Hematopoietic multipotent progenitor cell (in vitro differentiated cells): ENCODE measurements at regions not wholly inside any gene's neighbourhood (a gene's known extent, or its start where the extent isn't known, plus 50 kb on each side); places are given as distances from the start of the nearest gene placed in this dataset.

Experiments used
- DNase-seq, 3 donors: peaks; one replicate each; pipeline ENCODE4 v3.0.0-alpha.2; 2011 to 2015; ENCODE audit warnings: low read depth in 2 of 3, low spot score in 2 of 3

DNA sequence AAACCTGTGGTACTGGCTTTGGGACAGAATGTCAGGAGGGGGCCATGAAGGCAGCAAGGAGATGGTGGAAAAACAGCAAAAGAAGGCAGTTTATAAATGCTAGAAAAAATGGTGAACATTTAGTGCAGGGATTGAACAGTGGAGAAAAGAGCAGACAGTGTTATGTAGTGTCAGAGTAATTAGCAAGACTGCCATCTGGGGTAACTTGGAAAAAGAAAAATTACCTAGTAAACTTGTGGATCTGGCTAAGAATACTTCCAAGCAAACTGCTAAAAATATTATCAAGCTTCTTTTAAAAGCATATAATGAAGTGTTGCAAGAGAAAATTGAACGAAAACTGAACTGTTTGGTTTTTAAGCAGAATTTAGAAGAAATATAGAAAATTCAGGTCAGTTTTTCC is 267.8 kb downstream of the INSIG2 start:
- DNase-seq, result no peak

DNA sequence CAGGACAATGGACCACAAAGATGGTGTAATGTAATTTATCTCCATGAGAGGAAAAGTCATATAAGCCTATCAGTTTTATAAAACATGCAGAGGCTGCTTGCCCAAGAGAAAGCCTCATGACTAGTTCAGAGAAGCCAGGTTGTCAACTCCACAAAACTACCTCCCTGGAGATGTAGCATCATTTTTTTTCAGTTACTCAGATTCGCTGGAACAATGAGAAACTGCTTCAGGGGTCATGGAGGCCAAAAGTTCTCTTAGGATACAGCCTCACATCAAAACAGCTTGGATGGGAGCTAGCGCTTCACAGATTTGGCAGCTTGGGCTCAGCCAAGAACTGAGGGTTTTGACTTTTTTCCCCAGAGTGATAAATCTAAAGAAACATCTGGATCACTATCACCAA is 263.5 kb downstream of the INSIG2 start:
- no peak for DNase-seq

DNA sequence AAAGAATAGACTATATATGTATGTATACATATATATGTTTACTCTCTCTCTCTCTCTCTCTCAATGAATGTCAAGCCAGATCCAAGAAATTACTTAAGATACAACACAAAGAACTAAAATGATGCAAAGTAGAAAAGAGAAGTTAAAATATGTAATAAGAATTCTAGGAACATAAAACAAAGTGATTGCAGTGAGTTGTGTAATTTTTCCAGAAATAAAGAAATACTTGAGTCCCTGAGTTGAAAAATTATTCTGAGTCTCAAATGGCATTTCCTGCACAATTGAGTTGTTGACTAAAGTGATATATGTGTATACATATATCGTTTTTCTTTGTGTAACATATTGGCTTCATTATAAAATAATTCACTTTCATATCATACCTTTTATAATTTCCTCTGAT is 262.4 kb downstream of the INSIG2 start:
- no peak for DNase-seq

DNA sequence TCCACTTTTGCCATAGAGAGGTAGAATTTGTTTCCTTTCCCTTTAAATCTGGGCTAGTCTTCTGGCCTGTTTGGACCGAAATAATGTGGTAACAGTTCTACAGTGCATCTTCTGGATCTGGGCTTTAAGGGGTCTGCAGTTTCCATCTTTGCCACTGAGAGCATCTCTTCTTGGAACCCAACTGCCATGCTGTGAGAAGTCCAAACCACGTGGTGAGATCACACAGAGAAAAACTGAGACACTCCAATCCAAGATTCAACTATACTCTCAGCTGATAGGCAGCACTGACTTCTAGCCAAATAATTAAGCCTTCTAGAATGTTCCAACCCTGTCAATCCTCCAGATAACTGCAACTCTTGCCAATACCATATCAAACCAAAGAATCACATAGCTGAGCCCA is 261.1 kb downstream of the INSIG2 start:
- DNase-seq, result no peak

DNA sequence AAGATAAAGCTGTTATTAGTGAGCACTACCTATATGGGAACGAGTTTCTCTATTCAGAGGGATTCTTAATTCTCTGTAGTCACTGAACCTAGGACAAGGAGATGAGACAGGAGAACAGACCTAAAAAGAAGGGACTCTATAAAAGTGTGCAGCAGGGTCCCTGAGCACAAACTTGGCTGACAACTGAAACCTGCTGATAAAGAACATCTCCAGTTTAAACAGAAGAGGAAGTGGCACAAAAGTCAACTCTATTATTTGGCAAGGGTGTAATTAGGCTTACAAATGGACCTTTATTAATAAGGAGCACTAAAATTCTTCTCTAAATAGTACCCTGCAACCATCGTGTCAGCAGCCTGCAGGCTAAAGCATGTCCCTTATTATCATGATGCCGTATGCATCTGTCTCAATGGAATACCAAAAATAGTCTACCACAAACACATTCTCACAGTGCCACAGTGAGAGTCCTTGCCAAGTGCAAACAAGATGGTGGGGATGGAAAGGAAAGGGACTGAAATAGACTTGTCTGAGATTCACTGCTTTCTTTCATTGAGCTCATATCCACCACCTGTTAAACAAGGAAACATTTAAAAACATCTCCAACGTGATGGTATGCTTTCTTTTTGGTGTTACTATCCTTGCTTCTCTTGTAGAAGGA is 260.2 kb downstream of the INSIG2 start:
- no peak for DNase-seq

DNA sequence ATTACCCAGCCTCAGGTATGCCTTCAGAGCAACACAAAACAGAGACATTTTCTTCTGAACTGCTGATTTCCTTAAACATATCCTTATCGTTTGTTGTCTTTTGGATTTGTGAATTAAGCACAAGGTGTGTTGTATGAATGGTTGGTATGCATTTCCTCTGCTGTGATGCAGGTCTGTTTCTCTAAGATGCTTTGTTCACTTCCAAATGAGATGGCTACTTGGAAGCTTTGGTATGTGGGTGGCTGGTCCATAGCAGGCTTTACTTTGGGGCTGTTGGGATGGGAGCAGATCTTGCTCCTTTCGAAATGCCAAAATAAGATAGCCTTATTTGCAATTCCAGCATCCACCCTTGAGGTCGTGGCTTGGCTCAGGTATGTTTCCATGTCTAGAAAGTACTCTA is 257.2 kb downstream of the INSIG2 start:
- no peak for DNase-seq

DNA sequence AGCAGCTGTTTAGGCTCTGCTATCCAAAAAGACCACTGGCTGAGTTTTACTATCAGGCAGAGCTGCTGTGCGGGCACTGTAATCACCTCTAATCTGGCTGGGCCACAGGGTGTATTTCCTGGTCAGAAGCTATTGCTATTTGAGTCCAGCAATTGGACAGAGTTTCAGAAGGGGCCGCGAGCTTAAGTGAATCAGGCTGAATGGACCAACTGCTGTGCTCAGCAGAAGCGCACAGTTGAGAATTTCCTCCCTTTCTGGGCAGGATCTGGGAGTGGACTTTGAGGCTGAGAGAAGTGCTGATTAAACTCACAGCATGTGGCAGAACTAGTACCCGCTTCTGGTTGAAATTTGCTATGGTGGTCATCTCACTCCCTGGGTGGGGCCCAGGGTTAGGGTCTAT is 251.8 kb downstream of the INSIG2 start:
- no peak for DNase-seq

DNA sequence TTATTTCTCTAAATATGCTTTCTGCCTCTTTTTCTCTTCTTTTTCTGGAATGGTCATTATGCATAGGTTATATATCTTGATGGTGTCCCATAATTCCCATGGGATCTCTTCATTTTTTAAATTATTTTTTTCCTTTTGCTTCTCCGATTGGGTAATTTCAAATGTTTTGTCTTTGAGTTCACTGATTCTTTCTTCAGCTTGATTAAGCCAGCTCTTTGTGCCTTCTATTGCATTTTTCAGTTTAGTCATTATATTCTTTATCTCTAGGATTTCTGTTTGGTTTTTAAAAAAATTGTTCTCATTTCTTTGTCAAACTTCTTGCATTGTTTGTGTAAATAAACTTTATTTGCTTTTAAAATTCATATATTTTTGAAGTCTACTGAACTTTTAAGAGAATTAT is 251.1 kb downstream of the INSIG2 start:
- no peak for DNase-seq

DNA sequence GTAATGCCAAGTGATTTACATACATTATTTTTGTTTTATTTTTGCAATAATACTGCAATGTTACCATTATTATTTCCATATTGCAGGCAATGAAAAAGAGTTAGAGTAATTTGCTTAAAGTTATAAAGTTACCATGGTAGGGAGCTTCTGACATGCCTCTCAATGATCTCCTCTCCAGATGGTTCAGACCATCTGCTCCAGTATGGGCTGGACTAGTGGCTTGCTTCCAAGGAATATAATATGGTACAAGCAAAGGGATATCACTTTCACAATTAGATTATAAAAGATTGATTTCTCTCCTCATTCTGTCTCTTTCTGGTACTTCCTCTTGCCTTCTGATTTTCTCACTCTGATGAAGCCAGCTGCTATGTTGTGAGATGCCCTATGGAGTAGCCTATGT is 245.4 kb downstream of the INSIG2 start:
- no peak for DNase-seq

DNA sequence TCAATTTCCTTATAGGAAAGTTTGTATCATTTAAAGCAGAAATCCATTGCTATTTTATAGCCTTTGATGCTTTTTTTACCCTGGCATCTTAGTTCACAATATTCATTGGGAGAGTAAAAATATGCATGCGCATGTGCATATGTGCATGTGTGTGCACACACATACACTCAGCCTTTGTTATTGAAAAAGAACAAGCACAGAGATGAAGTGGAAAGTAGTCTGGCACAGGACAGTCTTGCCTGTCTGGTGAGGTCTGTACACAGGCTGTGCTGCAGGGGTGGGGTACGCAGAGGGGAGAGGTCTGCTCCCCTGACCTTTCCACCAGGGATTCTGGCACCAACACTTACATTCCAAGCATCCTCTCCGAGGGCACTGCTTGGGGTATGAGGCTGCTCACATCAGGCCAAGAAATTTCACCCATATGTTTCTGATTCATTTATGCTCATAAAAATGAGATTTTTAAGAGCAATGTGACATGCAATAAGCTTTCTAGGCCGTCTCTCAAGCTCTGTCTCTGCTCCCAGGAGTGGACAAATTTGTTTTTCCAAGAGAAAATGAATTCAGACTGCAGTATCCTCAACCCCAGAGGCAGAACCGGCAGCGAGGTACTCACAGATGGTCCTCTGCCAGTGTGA is 237.2 kb downstream of the INSIG2 start:
- DNase-seq, result no peak

DNA sequence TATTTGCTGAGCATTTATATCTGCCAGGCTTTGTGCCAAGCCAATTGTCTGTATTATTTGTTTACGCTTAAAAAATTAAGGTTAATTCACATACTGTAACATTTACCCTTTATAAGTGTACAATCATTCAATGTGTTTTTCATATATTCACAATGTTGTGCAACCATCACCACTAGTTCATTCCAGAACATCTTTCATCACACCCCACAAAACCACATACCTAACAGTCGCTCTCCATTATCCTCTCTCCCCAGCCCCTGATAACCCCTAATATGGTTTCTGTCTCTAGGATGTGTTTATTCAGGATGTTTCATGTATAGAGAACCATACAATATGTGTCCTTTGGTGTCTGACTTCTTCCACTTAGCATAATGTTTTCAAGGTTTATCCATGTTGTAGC is 234.1 kb downstream of the INSIG2 start:
- DNase-seq, result no peak

DNA sequence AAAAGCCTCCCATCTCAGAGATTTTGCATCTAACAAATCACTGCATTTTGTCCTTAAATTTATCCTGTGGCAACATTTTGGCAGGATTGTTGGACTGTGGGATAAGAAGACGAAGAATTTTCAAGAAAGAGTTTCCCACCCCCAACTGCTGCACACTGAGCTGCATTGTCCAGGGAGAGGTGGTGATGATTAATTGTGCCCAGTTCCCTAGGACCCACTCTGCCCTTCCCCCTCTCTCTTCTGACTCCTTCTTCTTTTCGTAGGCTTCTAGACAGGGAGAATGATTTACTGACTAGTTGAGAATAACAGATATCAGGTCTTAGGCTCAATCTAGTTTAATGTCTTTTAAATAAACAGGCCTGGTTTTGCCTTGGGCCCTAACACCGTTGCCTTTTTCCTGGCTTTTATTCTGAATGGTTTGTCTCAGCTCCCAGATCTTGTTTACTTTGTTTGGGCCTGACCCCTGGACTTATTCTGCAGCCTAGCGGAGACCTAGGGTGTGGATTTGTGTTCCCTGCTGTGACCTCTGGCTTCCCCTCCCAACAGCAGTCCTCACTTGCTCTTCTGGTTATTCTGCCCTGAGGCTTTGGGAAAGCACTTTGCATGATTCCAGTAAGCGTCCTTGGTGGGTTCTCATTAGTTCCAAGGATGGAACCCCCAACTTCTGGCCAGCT is 233.3 kb downstream of the INSIG2 start:
- no peak for DNase-seq

DNA sequence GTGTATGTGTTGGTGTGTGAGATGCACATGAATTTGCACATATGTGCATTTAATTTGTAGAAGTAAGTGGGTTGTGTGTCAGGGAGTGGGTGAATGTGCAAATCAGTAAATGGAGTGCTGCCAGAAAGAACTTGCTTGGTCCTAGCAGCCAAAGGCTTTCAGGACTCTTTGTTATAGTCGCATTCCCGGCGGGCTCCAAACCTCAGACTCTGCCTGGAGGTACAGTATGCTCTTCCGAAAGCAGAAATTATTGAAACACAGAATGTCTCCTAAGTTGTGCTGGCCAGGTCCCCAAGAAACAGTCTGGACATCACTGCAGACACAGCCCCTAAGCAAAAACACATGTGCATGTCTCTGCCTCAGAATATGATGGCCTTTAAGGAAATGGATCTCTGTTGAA is 232.4 kb downstream of the INSIG2 start:
- no peak for DNase-seq

DNA sequence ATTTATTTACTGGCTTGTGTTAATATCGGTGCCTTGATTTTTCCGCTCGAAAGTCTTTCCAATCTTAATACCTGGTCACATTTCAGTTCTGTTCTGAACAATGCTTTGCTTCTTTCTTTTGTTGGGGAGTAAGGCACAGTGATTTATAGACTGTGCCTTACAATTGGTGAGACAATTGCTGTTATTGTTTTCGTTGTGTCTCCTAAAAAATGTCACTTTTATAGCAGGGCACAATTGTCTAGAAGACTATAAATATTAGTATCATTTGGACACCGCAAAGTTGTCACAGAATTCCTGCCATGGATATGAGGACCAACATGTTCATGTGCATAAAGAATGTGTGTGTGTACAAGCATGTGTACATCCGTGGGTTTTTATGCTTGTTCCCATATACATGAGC is 231.9 kb downstream of the INSIG2 start:
- no peak for DNase-seq

DNA sequence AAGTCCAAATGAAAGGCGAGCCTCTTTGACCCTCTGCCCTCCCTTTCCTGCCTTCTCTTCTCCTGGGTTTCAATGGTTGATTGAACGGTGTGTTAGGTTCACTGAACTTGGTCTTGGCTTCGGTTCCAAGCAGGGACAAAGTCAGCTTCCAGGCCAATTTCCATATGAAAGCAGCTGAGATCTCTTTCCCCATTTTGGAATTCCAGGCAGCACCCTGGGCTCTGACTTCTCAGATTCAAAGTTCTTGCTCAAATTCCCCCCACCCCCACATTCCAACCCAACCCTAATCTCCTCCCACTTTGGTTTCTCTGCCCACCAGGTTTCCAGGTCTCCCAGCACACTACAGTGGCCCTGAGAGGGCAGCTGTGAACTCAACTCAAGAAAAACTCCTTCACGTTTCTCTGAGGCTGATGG is 231.0 kb downstream of the INSIG2 start:
- no peak for DNase-seq

DNA sequence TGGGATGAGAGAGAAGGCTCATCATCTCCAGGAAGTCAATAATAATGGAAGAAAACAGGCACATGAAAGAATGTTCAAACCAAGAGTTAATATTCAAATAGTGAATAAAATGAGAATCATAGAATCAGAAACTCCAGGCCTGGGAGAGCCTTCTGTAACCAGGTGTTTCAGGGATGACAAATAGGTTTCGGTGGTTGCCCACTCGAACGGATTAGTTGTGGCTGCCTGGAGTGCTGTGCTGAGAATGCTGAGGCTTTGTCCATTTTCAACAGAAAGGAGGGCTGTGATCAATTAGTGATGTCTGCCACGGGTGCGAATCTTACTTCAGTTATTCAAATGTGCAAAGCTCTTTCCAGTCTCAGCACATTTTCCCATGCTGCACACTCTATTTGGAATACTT is 227.3 kb downstream of the INSIG2 start:
- no peak for DNase-seq

DNA sequence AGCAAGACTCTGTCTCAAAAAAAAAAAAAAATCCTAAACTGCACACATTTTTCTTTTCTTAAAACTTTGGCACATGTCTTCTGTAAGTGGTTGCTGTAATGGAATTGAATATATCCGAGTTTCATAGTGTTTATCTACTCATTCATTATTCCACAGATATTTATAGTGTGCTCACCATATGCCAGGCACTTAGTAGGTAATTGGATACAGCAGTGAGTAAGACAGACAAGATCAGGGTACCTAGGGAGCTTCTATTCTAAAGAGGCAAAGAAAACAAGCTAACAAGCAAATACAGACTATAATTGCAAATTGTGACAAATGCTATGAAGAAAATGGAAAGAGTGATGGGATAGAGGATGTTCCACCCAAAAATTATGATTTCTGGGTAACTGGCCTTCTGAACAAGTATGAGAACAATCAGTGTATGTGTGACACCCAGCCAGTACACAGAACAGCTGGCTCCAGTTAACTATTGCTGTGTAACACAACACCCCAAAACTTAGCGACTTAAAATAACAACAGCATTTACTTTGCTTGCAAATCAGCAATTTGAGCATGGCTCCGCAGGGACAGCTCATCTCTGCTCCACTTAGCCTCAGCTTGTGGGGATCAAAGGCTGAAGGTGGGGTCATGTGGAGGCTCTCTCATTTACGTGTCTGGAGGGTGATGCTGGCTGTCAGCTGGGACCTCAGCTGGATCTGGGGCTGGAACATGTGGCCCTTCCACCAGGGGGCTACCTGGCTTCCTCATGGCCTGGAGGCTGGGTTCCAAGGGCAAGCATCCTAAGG is 224.9 kb downstream of the INSIG2 start:
- DNase-seq, result no peak

DNA sequence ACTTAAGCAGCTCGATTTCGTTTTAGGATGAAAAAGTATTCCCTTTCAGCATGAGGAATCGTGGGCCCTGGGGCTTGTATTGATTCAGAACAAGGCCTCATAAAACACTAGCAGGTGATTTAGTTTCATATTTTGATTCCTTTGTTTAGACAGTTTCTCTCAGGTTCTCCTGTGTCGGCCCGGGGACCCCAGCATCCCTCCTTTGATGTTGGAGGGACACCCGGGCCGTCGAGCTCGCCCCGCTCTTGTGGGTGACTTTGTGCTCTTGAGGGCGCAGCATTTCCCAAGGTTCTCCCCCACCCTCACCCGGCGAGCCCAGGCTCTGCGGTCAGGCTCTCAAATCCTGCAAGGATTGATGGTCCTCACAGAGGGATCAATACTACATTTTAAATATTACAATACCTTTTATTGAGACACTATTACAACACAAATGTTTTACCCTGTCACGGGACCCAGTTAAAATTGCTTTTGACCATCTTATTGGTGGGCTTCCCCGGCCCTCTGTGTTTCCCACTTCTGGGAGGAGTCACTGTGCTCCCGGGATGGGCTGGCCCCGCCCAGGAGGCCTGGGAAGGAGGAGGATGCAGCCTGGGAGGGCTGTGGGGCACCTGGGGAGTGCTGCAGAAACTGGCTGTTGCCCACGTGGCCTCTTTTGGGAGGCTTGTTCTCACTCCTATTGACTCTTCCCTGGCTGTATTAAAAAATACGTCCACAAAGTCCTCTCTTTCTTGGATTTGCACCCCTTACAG is 222.6 kb downstream of the INSIG2 start:
- DNase-seq, result peak in 1 of 3 donors; percentile 9

DNA sequence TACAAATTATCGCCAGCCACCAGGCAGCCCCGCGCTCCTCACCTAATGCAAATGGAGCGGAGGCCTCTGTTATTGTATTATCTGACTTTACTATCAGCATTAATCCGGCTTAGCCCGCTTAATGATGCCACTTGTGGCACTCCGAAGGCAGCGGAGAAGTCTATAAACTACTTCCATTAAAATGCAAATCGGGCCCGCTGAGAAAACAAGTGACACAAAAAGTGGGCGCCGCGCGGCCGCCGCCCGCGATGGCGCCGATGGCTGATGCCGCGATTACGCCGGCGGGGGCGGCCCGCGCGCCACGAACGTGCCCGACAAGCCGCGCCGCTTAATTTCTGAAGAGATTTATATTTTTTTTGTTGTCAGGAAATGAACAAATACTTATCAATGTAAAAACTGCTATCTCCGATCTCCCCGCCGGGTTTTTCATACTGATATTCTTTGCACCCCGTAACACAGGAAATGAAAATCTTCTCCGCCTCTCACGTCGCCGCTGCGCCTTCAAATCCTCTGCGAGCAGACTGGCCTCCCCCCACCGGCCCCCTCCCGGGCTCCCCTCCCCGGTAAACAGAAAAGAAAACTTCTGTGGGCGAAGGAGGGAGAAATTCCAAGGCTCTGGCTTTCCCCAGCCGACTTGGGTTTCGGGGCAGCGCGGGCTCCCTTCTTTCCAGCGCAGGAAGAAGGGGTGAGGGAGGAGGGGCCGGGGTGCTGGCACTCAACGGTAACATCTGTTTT is 221.8 kb downstream of the INSIG2 start:
- peak; percentile 34 to 51 (median 35) for DNase-seq
